Gastroesophageal sphincter (tissue), 4 donors: ENCODE measurements at regions not wholly inside any gene's neighbourhood (a gene's known extent, or its start where the extent isn't known, plus 50 kb on each side); places are given as distances from the start of the nearest gene placed in this dataset.

ENCODE experiments used
- ATAC-seq: fragments of 150-250 bp; one replicate; pipeline ENCODE4 v1.9.1; 2016; ENCODE audit warnings: mild to moderate bottlenecking, moderate library complexity
- H3K27ac ChIP-seq, 4 donors: fragments of 200-600 bp; sonication (generic) in 3 of 4; 1 replicate in 3 of 4; 2 replicates in 1 of 4; pipeline ENCODE4 v1.5.1; 2016 to 2019
- H3K27me3 ChIP-seq: fragments of 200-600 bp; sonication (generic); one replicate; pipeline ENCODE4 v1.5.1; 2019
- H3K36me3 ChIP-seq, 2 donors: fragments of 200-600 bp; sonication (generic); one replicate each; pipeline ENCODE4 v1.5.1; 2019; ENCODE audit warnings: control low read depth in 1 of 2
- H3K4me1 ChIP-seq, 3 donors: fragments of 200-600 bp; sonication (generic); 1 replicate in 2 of 3; 2 replicates in 1 of 3; pipeline ENCODE4 v1.5.1; 2016 to 2019; ENCODE audit warnings: control low read depth in 2 of 3
- H3K4me3 ChIP-seq, 2 donors: fragments of 200-600 bp; sonication (generic); one replicate each; pipeline ENCODE4 v1.5.1; 2019; ENCODE audit warnings: mild to moderate bottlenecking in 1 of 2, moderate library complexity in 1 of 2
- H3K9me3 ChIP-seq, 3 donors: fragments of 200-600 bp; sonication (generic); one replicate each; pipeline ENCODE4 v1.5.1; 2017 to 2019; ENCODE audit warnings: control low read depth in 2 of 3
- CTCF ChIP-seq, 4 experiments: fragments of 200-600 bp in 2 of 4; fragments of 450-650 bp in 2 of 4; sonication (generic) in 1 of 4; IDR thresholded peaks; one replicate each; pipeline ENCODE4 v1.5.1; 2017 to 2019; ENCODE audit warnings: antibody characterized with exemption in 4 of 4, mild to moderate bottlenecking in 2 of 4, moderate library complexity in 2 of 4
- EP300 ChIP-seq: sonication (generic); formaldehyde crosslinking; IDR thresholded peaks from one replicate; pipeline ENCODE4 v1.6.1; 2017; ENCODE audit warnings: antibody characterized with exemption, mild to moderate bottlenecking
- POLR2A ChIP-seq, 2 donors: fragments of 450-650 bp; IDR thresholded peaks; one replicate each; pipeline ENCODE4 v1.6.1; 2017; ENCODE audit warnings: antibody characterized with exemption in 2 of 2, mild to moderate bottlenecking in 2 of 2, moderate library complexity in 1 of 2
- POLR2AphosphoS5 ChIP-seq: sonication (generic); formaldehyde crosslinking; IDR thresholded peaks from one replicate; pipeline ENCODE4 v1.6.1; 2017; ENCODE audit warnings: antibody characterized with exemption
- WGBS, 2 donors: methylation state at CpG; one replicate each; pipeline ENCODE4 v1.1.5; 2018; ENCODE audit warnings: low coverage in 1 of 2; 5-methylcytosine and 5-hydroxymethylcytosine counted together

- ATAC-seq: no peak
- no peaks in the 10 kb centered on the region for H3K9me3 ChIP-seq
These were observed 267.3 kb downstream of the DLEU7 start for GRCh38 chr13:50576156-50576555.

GRCh38 chr13:50577806-50578205, 265.7 kb downstream of the DLEU7 start:
- ATAC-seq: no peak
- peaks cover 0 to 12% (median 0%) of the 10 kb centered on the region in 3 donors for H3K4me1 ChIP-seq
- no peak overlapping the region for H3K27ac ChIP-seq
- H3K4me3 ChIP-seq: no peak overlapping the region
- no peaks in the 10 kb centered on the region for H3K36me3 ChIP-seq
- 82 to 85% methylated on average over 2 of the region's 2 CpGs for WGBS, 2 donors
- no peaks in the 10 kb centered on the region for H3K27me3 ChIP-seq
- TF ChIP-seq EP300 (no peak), CTCF (IDR thresholded peaks at IDR 0.05) (no peak)
- no peaks in the 10 kb centered on the region for H3K9me3 ChIP-seq

More at GRCh38 chr13:50576156-50576555, 267.3 kb downstream of the DLEU7 start:
- Histone ChIP-seq H3K4me1 (peaks cover 0 to 4% (median 0%) of the 10 kb centered on the region in 3 donors), H3K36me3 (no peaks in the 10 kb centered on the region), H3K4me3 (no peak overlapping the region), H3K27ac (no peak overlapping the region), H3K27me3 (no peaks in the 10 kb centered on the region)
- TF ChIP-seq POLR2A (IDR thresholded peaks at IDR 0.05) (no peak), EP300 (no peak), POLR2AphosphoS5 (no peak), CTCF (IDR thresholded peaks at IDR 0.05) (no peak)
- WGBS, 2 donors: 67 to 92% methylated on average over 2 to 3 of the region's 6 CpGs

- Histone ChIP-seq H3K36me3 (no peaks in the 10 kb centered on the region), H3K27ac (no peak overlapping the region), H3K27me3 (no peaks in the 10 kb centered on the region), H3K4me3 (no peak overlapping the region), H3K4me1 (peaks cover 0 to 12% (median 0%) of the 10 kb centered on the region in 3 donors), H3K9me3 (no peaks in the 10 kb centered on the region)
- no peak for TF ChIP-seq POLR2AphosphoS5
- TF ChIP-seq CTCF (IDR thresholded peaks at IDR 0.05): no peak
- no peak for TF ChIP-seq EP300
- TF ChIP-seq POLR2A (IDR thresholded peaks at IDR 0.05): no peak
- 26 to 39% methylated on average over 4 of the region's 4 CpGs for WGBS, 2 donors
- ATAC-seq: no peak
These were observed 262.7 kb downstream of the DLEU7 start for GRCh38 chr13:50580684-50581305.

GRCh38 chr13:50581586-50582196, 261.8 kb downstream of the DLEU7 start:
- 100% methylated on average over 1 of the region's 1 CpG; no CpG with 5 or more reads in 1 of the 2 donors for WGBS, 2 donors
- no peak overlapping the region for H3K4me3 ChIP-seq
- TF ChIP-seq POLR2A (IDR thresholded peaks at IDR 0.05): no peak
- TF ChIP-seq EP300: no peak
- TF ChIP-seq POLR2AphosphoS5: no peak
- TF ChIP-seq CTCF (IDR thresholded peaks at IDR 0.05): no peak
- ATAC-seq: no peak
- H3K9me3 ChIP-seq: no peaks in the 10 kb centered on the region
- H3K4me1 ChIP-seq: peaks cover 0 to 9% (median 0%) of the 10 kb centered on the region in 3 donors
- H3K36me3 ChIP-seq: no peaks in the 10 kb centered on the region
- H3K27ac ChIP-seq: no peak overlapping the region
- no peaks in the 10 kb centered on the region for H3K27me3 ChIP-seq
